ENCODE measurements at regions not wholly inside any gene's neighbourhood (a gene's known extent, or its start where the extent isn't known, plus 50 kb on each side); places are given as distances from the start of the nearest gene placed in this dataset.
"Not testable (repeated sequence)": the region's sequence is repeated elsewhere in the genome, so short reads cannot be mapped to it uniquely, and the experiment has no call there.

- H3K9me3 ChIP-seq (ENCODE audit: control insufficient read depth, insufficient read depth, low read length): no peaks in the 10 kb centered on the region
Measured at GRCh38 chr3:110910346-110910955, 161.2 kb upstream of the NECTIN3 start.

GRCh38 chr3:110918963-110919362 is 152.7 kb upstream of the NECTIN3 start:
- Histone ChIP-seq H3K9me3 (ENCODE audit: control insufficient read depth, insufficient read depth, low read length) (no peaks in the 10 kb centered on the region; the same call in 1 of the 2 replicates), H3K36me3 (ENCODE audit: insufficient read depth, low read length) (no peaks in the 10 kb centered on the region), H3K9ac (ENCODE audit: low read depth, low read length) (no peak overlapping the region), H3K4me1 (ENCODE audit: insufficient read depth, low read length) (no peaks in the 10 kb centered on the region; the same call in 1 of the 2 replicates)

More at GRCh38 chr3:110910346-110910955, 161.2 kb upstream of the NECTIN3 start:
- Histone ChIP-seq H3K4me1 (ENCODE audit: insufficient read depth, low read length) (no peaks in the 10 kb centered on the region), H3K9ac (ENCODE audit: low read depth, low read length) (no peak overlapping the region), H3K36me3 (ENCODE audit: insufficient read depth, low read length) (no peaks in the 10 kb centered on the region)

- no peaks in the 10 kb centered on the region for H3K4me1 ChIP-seq (ENCODE audit: insufficient read depth, low read length)
- H3K9me3 ChIP-seq (ENCODE audit: control insufficient read depth, insufficient read depth, low read length): no peaks in the 10 kb centered on the region
- no peak overlapping the region for H3K9ac ChIP-seq (ENCODE audit: low read depth, low read length)
- no peaks in the 10 kb centered on the region for H3K36me3 ChIP-seq (ENCODE audit: insufficient read depth, low read length)
Measured at GRCh38 chr3:110925798-110926197, 145.8 kb upstream of the NECTIN3 start.

GRCh38 chr3:110928016-110928662 is 143.5 kb upstream of the NECTIN3 start:
- Histone ChIP-seq H3K36me3 (ENCODE audit: insufficient read depth, low read length) (no peaks in the 10 kb centered on the region), H3K9ac (ENCODE audit: low read depth, low read length) (no peak overlapping the region), H3K9me3 (ENCODE audit: control insufficient read depth, insufficient read depth, low read length) (no peaks in the 10 kb centered on the region), H3K4me1 (ENCODE audit: insufficient read depth, low read length) (no peaks in the 10 kb centered on the region)

GRCh38 chr3:110929816-110930215 is 141.8 kb upstream of the NECTIN3 start:
- H3K9me3 ChIP-seq (ENCODE audit: control insufficient read depth, insufficient read depth, low read length): no peaks in the 10 kb centered on the region
- no peaks in the 10 kb centered on the region for H3K4me1 ChIP-seq (ENCODE audit: insufficient read depth, low read length)
- no peaks in the 10 kb centered on the region for H3K36me3 ChIP-seq (ENCODE audit: insufficient read depth, low read length)
- H3K9ac ChIP-seq (ENCODE audit: low read depth, low read length): no peak overlapping the region

- Histone ChIP-seq H3K36me3 (ENCODE audit: insufficient read depth, low read length) (no peaks in the 10 kb centered on the region), H3K4me1 (ENCODE audit: insufficient read depth, low read length) (no peaks in the 10 kb centered on the region), H3K9me3 (ENCODE audit: control insufficient read depth, insufficient read depth, low read length) (no peaks in the 10 kb centered on the region), H3K9ac (ENCODE audit: low read depth, low read length) (no peak overlapping the region)
Measured at GRCh38 chr3:110932567-110932966, 139.0 kb upstream of the NECTIN3 start.

GRCh38 chr3:110933821-110934426 is 137.7 kb upstream of the NECTIN3 start:
- no peaks in the 10 kb centered on the region for H3K4me1 ChIP-seq (ENCODE audit: insufficient read depth, low read length)
- H3K36me3 ChIP-seq (ENCODE audit: insufficient read depth, low read length): no peaks in the 10 kb centered on the region
- no peaks in the 10 kb centered on the region for H3K9me3 ChIP-seq (ENCODE audit: control insufficient read depth, insufficient read depth, low read length)
- H3K9ac ChIP-seq (ENCODE audit: low read depth, low read length): no peak overlapping the region

GRCh38 chr3:110938629-110939028 is 133.0 kb upstream of the NECTIN3 start:
- Histone ChIP-seq H3K4me1 (ENCODE audit: insufficient read depth, low read length) (no peaks in the 10 kb centered on the region), H3K36me3 (ENCODE audit: insufficient read depth, low read length) (no peaks in the 10 kb centered on the region), H3K9me3 (ENCODE audit: control insufficient read depth, insufficient read depth, low read length) (peaks cover 2% of the 10 kb centered on the region; the same call in 1 of the 2 replicates), H3K9ac (ENCODE audit: low read depth, low read length) (no peak overlapping the region)

- no peak overlapping the region for H3K9ac ChIP-seq (ENCODE audit: low read depth, low read length)
- no peaks in the 10 kb centered on the region for H3K36me3 ChIP-seq (ENCODE audit: insufficient read depth, low read length)
- H3K4me1 ChIP-seq (ENCODE audit: insufficient read depth, low read length): no peaks in the 10 kb centered on the region
- H3K9me3 ChIP-seq (ENCODE audit: control insufficient read depth, insufficient read depth, low read length): peaks cover 2% of the 10 kb centered on the region; the same call in 1 of the 2 replicates
Measured at GRCh38 chr3:110940055-110940454, 131.6 kb upstream of the NECTIN3 start.

GRCh38 chr3:110944782-110945181 is 126.8 kb upstream of the NECTIN3 start:
- peaks cover 19% of the 10 kb centered on the region for H3K9me3 ChIP-seq (ENCODE audit: control insufficient read depth, insufficient read depth, low read length)
- H3K4me1 ChIP-seq (ENCODE audit: insufficient read depth, low read length): no peaks in the 10 kb centered on the region
- no peak overlapping the region for H3K9ac ChIP-seq (ENCODE audit: low read depth, low read length)
- H3K36me3 ChIP-seq (ENCODE audit: insufficient read depth, low read length): no peaks in the 10 kb centered on the region; the same call in 1 of the 2 replicates

GRCh38 chr3:110946810-110947209 is 124.8 kb upstream of the NECTIN3 start:
- H3K36me3 ChIP-seq (ENCODE audit: insufficient read depth, low read length): no peaks in the 10 kb centered on the region; the same call in 1 of the 2 replicates
- H3K9ac ChIP-seq (ENCODE audit: low read depth, low read length): no peak overlapping the region
- H3K4me1 ChIP-seq (ENCODE audit: insufficient read depth, low read length): no peaks in the 10 kb centered on the region
- H3K9me3 ChIP-seq (ENCODE audit: control insufficient read depth, insufficient read depth, low read length): peaks cover 29% of the 10 kb centered on the region

- not testable (repeated sequence) for H3K36me3 ChIP-seq (ENCODE audit: insufficient read depth, low read length); H3K9ac ChIP-seq (ENCODE audit: low read depth, low read length)
- H3K9me3 ChIP-seq (ENCODE audit: control insufficient read depth, insufficient read depth, low read length): peaks cover 27% of the 10 kb centered on the region
Measured at GRCh38 chr3:110949194-110949593, 122.4 kb upstream of the NECTIN3 start.

GRCh38 chr3:110955301-110955880 is 116.2 kb upstream of the NECTIN3 start:
- Histone ChIP-seq H3K9me3 (ENCODE audit: control insufficient read depth, insufficient read depth, low read length) (peaks cover 5% of the 10 kb centered on the region; the same call in 1 of the 2 replicates), H3K4me1 (ENCODE audit: insufficient read depth, low read length) (no peaks in the 10 kb centered on the region), H3K36me3 (ENCODE audit: insufficient read depth, low read length) (no peaks in the 10 kb centered on the region), H3K9ac (ENCODE audit: low read depth, low read length) (no peak overlapping the region)

More at GRCh38 chr3:110949194-110949593, 122.4 kb upstream of the NECTIN3 start:
- not testable (repeated sequence) for H3K4me1 ChIP-seq (ENCODE audit: insufficient read depth, low read length)

- H3K4me1 ChIP-seq (ENCODE audit: insufficient read depth, low read length): no peaks in the 10 kb centered on the region
- H3K9me3 ChIP-seq (ENCODE audit: control insufficient read depth, insufficient read depth, low read length): no peaks in the 10 kb centered on the region; the same call in 1 of the 2 replicates
- H3K36me3 ChIP-seq (ENCODE audit: insufficient read depth, low read length): no peaks in the 10 kb centered on the region
- H3K9ac ChIP-seq (ENCODE audit: low read depth, low read length): no peak overlapping the region
Measured at GRCh38 chr3:110956081-110956480, 115.5 kb upstream of the NECTIN3 start.
